Fibroblast of lung (primary cell): ENCODE measurements at regions not wholly inside any gene's neighbourhood (a gene's known extent, or its start where the extent isn't known, plus 50 kb on each side); places are given as distances from the start of the nearest gene placed in this dataset.

Experiments
- DNase-seq, 2 donors: peaks; one replicate each; pipeline versions ENCODE4 v3.0.0 to v3.0.0-alpha.2; 2010; ENCODE audit warnings: low read depth in 2 of 2
- H2AFZ ChIP-seq: 2 replicates; pipeline ENCODE4 v1.5.1; 2012; ENCODE audit warnings: low read length, control low read depth, inconsistent platforms
- H3K27ac ChIP-seq: 2 replicates; pipeline ENCODE4 v1.5.1; 2011; ENCODE audit warnings: low read length, control low read depth; ENCODE audit not compliant: insufficient read depth
- H3K27me3 ChIP-seq: 2 replicates; pipeline ENCODE4 v1.5.1; 2011; ENCODE audit warnings: mild to moderate bottlenecking, low read length; ENCODE audit not compliant: control insufficient read depth, insufficient read depth
- H3K36me3 ChIP-seq: 2 replicates; pipeline ENCODE4 v1.5.1; 2011; ENCODE audit warnings: low read length; ENCODE audit not compliant: control insufficient read depth, insufficient read depth
- H3K4me1 ChIP-seq: 2 replicates; pipeline ENCODE4 v1.5.1; 2011; ENCODE audit warnings: low read length; ENCODE audit not compliant: control insufficient read depth, insufficient read depth; ENCODE audit errors: extremely low read depth
- H3K4me2 ChIP-seq: 2 replicates; pipeline ENCODE4 v1.5.1; 2011; ENCODE audit warnings: low read length, control low read depth; ENCODE audit not compliant: insufficient read depth; ENCODE audit errors: extremely low read depth
- H3K4me3 ChIP-seq, 4 experiments: fragments of 200-600 bp in 1 of 4; sonication (generic) in 1 of 4; replicated peaks in 1 of 4; 2 replicates each; pipeline ENCODE4 v1.5.1; 2011 to 2016; ENCODE audit warnings: low read length in 4 of 4, low read depth in 3 of 4, mild to moderate bottlenecking in 3 of 4, control low read depth in 2 of 4, inconsistent platforms in 1 of 4, mixed read lengths in 1 of 4; ENCODE audit not compliant: insufficient read depth in 1 of 4; ENCODE audit errors: control extremely low read depth in 1 of 4
- H3K79me2 ChIP-seq: 2 replicates; pipeline ENCODE4 v1.5.1; 2012; ENCODE audit warnings: mild to moderate bottlenecking, low read length, inconsistent platforms; ENCODE audit not compliant: control insufficient read depth, insufficient read depth
- H3K9ac ChIP-seq: 2 replicates; pipeline ENCODE4 v1.5.1; 2011; ENCODE audit warnings: mild to moderate bottlenecking, low read length, control low read depth; ENCODE audit not compliant: insufficient read depth
- H3K9me3 ChIP-seq: 2 replicates; pipeline ENCODE4 v1.5.1; 2012; ENCODE audit warnings: low read depth, low read length; ENCODE audit not compliant: control insufficient read depth, insufficient read depth
- H4K20me1 ChIP-seq: 2 replicates; pipeline ENCODE4 v1.5.1; 2011; ENCODE audit warnings: low read length; ENCODE audit not compliant: control insufficient read depth, insufficient read depth; ENCODE audit errors: extremely low read depth
- CTCF ChIP-seq, 2 donors: IDR thresholded peaks in 1 of 2; conservative IDR thresholded peaks in 1 of 2; 1 replicate in 1 of 2; 2 replicates in 1 of 2; pipeline ENCODE4 v1.5.1; 2011 to 2012; ENCODE audit warnings: low read length in 2 of 2, control low read depth in 1 of 2, inconsistent platforms in 1 of 2, low read depth in 1 of 2, mild to moderate bottlenecking in 1 of 2
- EZH2 ChIP-seq: IDR thresholded peaks from 2 replicates; pipeline ENCODE4 v1.5.1; 2012; ENCODE audit warnings: low read length, control low read depth, mild to moderate bottlenecking; ENCODE audit errors: missing control alignments

- TF ChIP-seq EZH2 = no peak
- no peak for TF ChIP-seq CTCF (conservative IDR thresholded peaks at IDR 0.05 in 1 of 2, IDR thresholded peaks at IDR 0.05 in 1 of 2; ENCODE audit: low read depth in 1 of 2, low read length in 2 of 2)
- no peak overlapping the region for H3K4me2 ChIP-seq
These were observed 2074.3 kb downstream of the PCDH9 start for GRCh38 chr13:65155861-65156260.

GRCh38 chr13:65154661-65155447 is 2075.3 kb downstream of the PCDH9 start:
- Histone ChIP-seq H3K4me3 (no peak overlapping the region), H3K4me1 (no peaks in the 10 kb centered on the region), H3K79me2 (no peaks in the 10 kb centered on the region), H3K9ac (no peak overlapping the region), H3K27me3 (no peaks in the 10 kb centered on the region), H3K4me2 (no peak overlapping the region), H4K20me1 (no peaks in the 10 kb centered on the region), H2AFZ (no peak overlapping the region), H3K27ac (no peak overlapping the region), H3K9me3 (no peaks in the 10 kb centered on the region), H3K36me3 (no peaks in the 10 kb centered on the region)
- no peak for TF ChIP-seq EZH2
- TF ChIP-seq CTCF (conservative IDR thresholded peaks at IDR 0.05 in 1 of 2, IDR thresholded peaks at IDR 0.05 in 1 of 2; ENCODE audit: low read depth in 1 of 2, low read length in 2 of 2) = no peak
- DNase-seq = no peak

More at GRCh38 chr13:65155861-65156260, 2074.3 kb downstream of the PCDH9 start:
- H3K27me3 ChIP-seq = no peaks in the 10 kb centered on the region
- no peak overlapping the region for H2AFZ ChIP-seq
- DNase-seq = no peak
- no peaks in the 10 kb centered on the region for H3K4me1 ChIP-seq
- no peak overlapping the region for H3K4me3 ChIP-seq
- H3K79me2 ChIP-seq = no peaks in the 10 kb centered on the region
- H3K9ac ChIP-seq = no peak overlapping the region
- H4K20me1 ChIP-seq = no peaks in the 10 kb centered on the region
- H3K27ac ChIP-seq = no peak overlapping the region
- no peaks in the 10 kb centered on the region for H3K9me3 ChIP-seq
- no peaks in the 10 kb centered on the region for H3K36me3 ChIP-seq

- Histone ChIP-seq H3K4me3 (no peak overlapping the region), H3K4me2 (no peak overlapping the region), H3K9ac (no peak overlapping the region), H4K20me1 (no peaks in the 10 kb centered on the region), H2AFZ (no peak overlapping the region), H3K4me1 (no peaks in the 10 kb centered on the region), H3K27ac (no peak overlapping the region), H3K36me3 (no peaks in the 10 kb centered on the region), H3K27me3 (no peaks in the 10 kb centered on the region), H3K9me3 (no peaks in the 10 kb centered on the region), H3K79me2 (no peaks in the 10 kb centered on the region)
- no peak for DNase-seq
- TF ChIP-seq EZH2 = no peak
- TF ChIP-seq CTCF (conservative IDR thresholded peaks at IDR 0.05 in 1 of 2, IDR thresholded peaks at IDR 0.05 in 1 of 2; ENCODE audit: low read depth in 1 of 2, low read length in 2 of 2) = no peak
These were observed 2080.4 kb downstream of the PCDH9 start for GRCh38 chr13:65149687-65150086.
